WTC11 (cell line): ENCODE measurements at regions not wholly inside any gene's neighbourhood (a gene's known extent, or its start where the extent isn't known, plus 50 kb on each side); places are given as distances from the start of the nearest gene placed in this dataset.

Experiments
- ATAC-seq: fragments of 200-7000 bp; cut with Tn5 transposase; 2 replicates; pipeline ENCODE4 v1.10.0; 2021; ENCODE audit warnings: mild to moderate bottlenecking, moderate library complexity
- CTCF ChIA-PET: fragments of 300-600 bp; sonication (Branson Sonifier 250); formaldehyde crosslinking; loops from one replicate; lab custom pipeline; 2021; ENCODE audit warnings: antibody characterized with exemption; lab: Charles Lee
- POLR2A ChIA-PET: fragments of 350-600 bp; sonication (Branson Sonifier 250); formaldehyde crosslinking; loops from one replicate; lab custom pipeline; 2021; ENCODE audit warnings: antibody characterized with exemption; lab: Charles Lee
- DNase-seq: peaks from one replicate; pipeline ENCODE4 v3.0.0; 2021; ENCODE audit warnings: low spot score
- H3K27ac Mint-ChIP-seq: 2 replicates; pipeline ENCODE4 v1.8.0; 2021; ENCODE audit warnings: mixed read lengths
- H3K27me3 Mint-ChIP-seq: 2 replicates; pipeline ENCODE4 v1.8.0; 2021; ENCODE audit warnings: low read depth, mild to moderate bottlenecking, moderate library complexity, mixed read lengths
- H3K36me3 Mint-ChIP-seq: 2 replicates; pipeline ENCODE4 v1.8.0; 2021; ENCODE audit warnings: mixed read lengths
- H3K4me1 Mint-ChIP-seq: 2 replicates; pipeline ENCODE4 v1.8.0; 2022; ENCODE audit warnings: mixed read lengths
- H3K4me3 Mint-ChIP-seq: 2 replicates; pipeline ENCODE4 v1.8.0; 2021; ENCODE audit warnings: mild to moderate bottlenecking, moderate library complexity, mixed read lengths
- H3K9me3 Mint-ChIP-seq: 2 replicates; pipeline ENCODE4 v1.8.0; 2021; ENCODE audit warnings: mixed read lengths
- CBFB ChIP-seq: sonication (generic); formaldehyde crosslinking; IDR thresholded peaks from 2 replicates; pipeline ENCODE4 v1.8.1; 2022; ENCODE audit warnings: mild to moderate bottlenecking, low read depth, missing genetic modification reagents
- ELF4 ChIP-seq: sonication (generic); formaldehyde crosslinking; IDR thresholded peaks from 2 replicates; pipeline ENCODE4 v1.8.1; 2022; ENCODE audit warnings: low read depth, mild to moderate bottlenecking, moderate library complexity, missing genetic modification reagents
- EMX1 ChIP-seq: fragments of 250-450 bp; sonication (Bioruptor Pico); IDR thresholded peaks from 2 replicates; pipeline ENCODE4 v1.8.0; 2021; ENCODE audit warnings: mild to moderate bottlenecking
- ERG ChIP-seq: fragments of 250-450 bp; sonication (Bioruptor Pico); IDR thresholded peaks from 2 replicates; pipeline ENCODE4 v1.8.0; 2021; ENCODE audit warnings: mild to moderate bottlenecking
- GABPB1 ChIP-seq: sonication (generic); formaldehyde crosslinking; IDR thresholded peaks from 2 replicates; pipeline ENCODE4 v1.8.1; 2023; ENCODE audit warnings: mild to moderate bottlenecking, missing genetic modification reagents
- JAZF1 ChIP-seq: fragments of 250-450 bp; sonication (Bioruptor Pico); IDR thresholded peaks from 2 replicates; pipeline ENCODE4 v1.9.0; 2021; ENCODE audit warnings: moderate library complexity, mild to moderate bottlenecking, inconsistent platforms
- MLX ChIP-seq: sonication (generic); formaldehyde crosslinking; IDR thresholded peaks from 2 replicates; pipeline ENCODE4 v1.8.1; 2023; ENCODE audit warnings: mild to moderate bottlenecking, missing genetic modification reagents, moderate library complexity
- MXD4 ChIP-seq: fragments of 250-450 bp; sonication (Bioruptor Pico); IDR thresholded peaks from 2 replicates; pipeline ENCODE4 v1.8.0; 2021; ENCODE audit warnings: mild to moderate bottlenecking, moderate library complexity, borderline replicate concordance
- NR3C1 ChIP-seq: sonication (generic); formaldehyde crosslinking; conservative IDR thresholded peaks from 2 replicates; pipeline ENCODE4 v1.8.1; 2023; ENCODE audit warnings: low read depth, mild to moderate bottlenecking, missing genetic modification reagents
- SOX15 ChIP-seq: fragments of 250-450 bp; sonication (Bioruptor Pico); IDR thresholded peaks from 2 replicates; pipeline ENCODE4 v1.9.0; 2021; ENCODE audit warnings: mild to moderate bottlenecking
- TCF7 ChIP-seq: sonication (generic); formaldehyde crosslinking; IDR thresholded peaks from 2 replicates; pipeline ENCODE4 v1.8.0; 2022; ENCODE audit warnings: mild to moderate bottlenecking, low read depth, missing genetic modification reagents, moderate library complexity
- USF2 ChIP-seq: sonication (generic); formaldehyde crosslinking; IDR thresholded peaks from 2 replicates; pipeline ENCODE4 v1.8.1; 2023; ENCODE audit warnings: mild to moderate bottlenecking, missing genetic modification reagents, moderate library complexity
- ZBTB43 ChIP-seq: sonication (generic); formaldehyde crosslinking; IDR thresholded peaks from 2 replicates; pipeline ENCODE4 v1.8.1; 2023; ENCODE audit warnings: mild to moderate bottlenecking, missing genetic modification reagents
- ZMAT4 ChIP-seq: fragments of 250-450 bp; sonication (Bioruptor Pico); IDR thresholded peaks from 2 replicates; pipeline ENCODE4 v1.9.0; 2021; ENCODE audit warnings: mild to moderate bottlenecking
- TF ChIP-seq, protein P1 (sequence below): sonication (generic); formaldehyde crosslinking; IDR thresholded peaks from 2 replicates; pipeline ENCODE4 v1.8.0; 2022; ENCODE audit warnings: mild to moderate bottlenecking, missing genetic modification reagents
- TF ChIP-seq, protein P2 (sequence below): sonication (generic); formaldehyde crosslinking; IDR thresholded peaks from 2 replicates; pipeline ENCODE4 v1.8.0; 2022; ENCODE audit warnings: mild to moderate bottlenecking, missing genetic modification reagents
- TF ChIP-seq, protein P3 (sequence below): sonication (generic); formaldehyde crosslinking; IDR thresholded peaks from 2 replicates; pipeline ENCODE4 v1.8.1; 2023; ENCODE audit warnings: mild to moderate bottlenecking, missing genetic modification reagents, borderline replicate concordance
- TF ChIP-seq, protein P4 (sequence below): sonication (generic); formaldehyde crosslinking; IDR thresholded peaks from 2 replicates; pipeline ENCODE4 v1.8.0; 2023; ENCODE audit warnings: missing genetic modification reagents
- TF ChIP-seq, protein P5 (sequence below): fragments of 250-450 bp; sonication (Bioruptor Pico); IDR thresholded peaks from 2 replicates; pipeline ENCODE4 v1.9.0; 2021; ENCODE audit warnings: mild to moderate bottlenecking

GRCh38 chr10:36494371-36494770 lies 631.0 kb upstream of the ANKRD30A start:
- Mint-ChIP-seq H3K27ac (no peak overlapping the region), H3K36me3 (no peaks in the 10 kb centered on the region)
- ATAC-seq = no peak
- TF ChIP-seq ZBTB43 (no peak), EMX1 (CRISPR knock-in tag) (no peak), MLX (CRISPR knock-in tag) (no peak), MXD4 (CRISPR knock-in tag) (no peak), ERG (CRISPR knock-in tag) (no peak), USF2 (CRISPR knock-in tag) (no peak), ELF4 (CRISPR knock-in tag) (no peak)
- TF ChIP-seq, protein P1, sequence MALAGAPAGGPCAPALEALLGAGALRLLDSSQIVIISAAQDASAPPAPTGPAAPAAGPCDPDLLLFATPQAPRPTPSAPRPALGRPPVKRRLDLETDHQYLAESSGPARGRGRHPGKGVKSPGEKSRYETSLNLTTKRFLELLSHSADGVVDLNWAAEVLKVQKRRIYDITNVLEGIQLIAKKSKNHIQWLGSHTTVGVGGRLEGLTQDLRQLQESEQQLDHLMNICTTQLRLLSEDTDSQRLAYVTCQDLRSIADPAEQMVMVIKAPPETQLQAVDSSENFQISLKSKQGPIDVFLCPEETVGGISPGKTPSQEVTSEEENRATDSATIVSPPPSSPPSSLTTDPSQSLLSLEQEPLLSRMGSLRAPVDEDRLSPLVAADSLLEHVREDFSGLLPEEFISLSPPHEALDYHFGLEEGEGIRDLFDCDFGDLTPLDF (CRISPR knock-in tag) = no peak
- TF ChIP-seq, protein P2, sequence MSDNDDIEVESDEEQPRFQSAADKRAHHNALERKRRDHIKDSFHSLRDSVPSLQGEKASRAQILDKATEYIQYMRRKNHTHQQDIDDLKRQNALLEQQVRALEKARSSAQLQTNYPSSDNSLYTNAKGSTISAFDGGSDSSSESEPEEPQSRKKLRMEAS (CRISPR knock-in tag) = no peak
- TF ChIP-seq, protein P3, sequence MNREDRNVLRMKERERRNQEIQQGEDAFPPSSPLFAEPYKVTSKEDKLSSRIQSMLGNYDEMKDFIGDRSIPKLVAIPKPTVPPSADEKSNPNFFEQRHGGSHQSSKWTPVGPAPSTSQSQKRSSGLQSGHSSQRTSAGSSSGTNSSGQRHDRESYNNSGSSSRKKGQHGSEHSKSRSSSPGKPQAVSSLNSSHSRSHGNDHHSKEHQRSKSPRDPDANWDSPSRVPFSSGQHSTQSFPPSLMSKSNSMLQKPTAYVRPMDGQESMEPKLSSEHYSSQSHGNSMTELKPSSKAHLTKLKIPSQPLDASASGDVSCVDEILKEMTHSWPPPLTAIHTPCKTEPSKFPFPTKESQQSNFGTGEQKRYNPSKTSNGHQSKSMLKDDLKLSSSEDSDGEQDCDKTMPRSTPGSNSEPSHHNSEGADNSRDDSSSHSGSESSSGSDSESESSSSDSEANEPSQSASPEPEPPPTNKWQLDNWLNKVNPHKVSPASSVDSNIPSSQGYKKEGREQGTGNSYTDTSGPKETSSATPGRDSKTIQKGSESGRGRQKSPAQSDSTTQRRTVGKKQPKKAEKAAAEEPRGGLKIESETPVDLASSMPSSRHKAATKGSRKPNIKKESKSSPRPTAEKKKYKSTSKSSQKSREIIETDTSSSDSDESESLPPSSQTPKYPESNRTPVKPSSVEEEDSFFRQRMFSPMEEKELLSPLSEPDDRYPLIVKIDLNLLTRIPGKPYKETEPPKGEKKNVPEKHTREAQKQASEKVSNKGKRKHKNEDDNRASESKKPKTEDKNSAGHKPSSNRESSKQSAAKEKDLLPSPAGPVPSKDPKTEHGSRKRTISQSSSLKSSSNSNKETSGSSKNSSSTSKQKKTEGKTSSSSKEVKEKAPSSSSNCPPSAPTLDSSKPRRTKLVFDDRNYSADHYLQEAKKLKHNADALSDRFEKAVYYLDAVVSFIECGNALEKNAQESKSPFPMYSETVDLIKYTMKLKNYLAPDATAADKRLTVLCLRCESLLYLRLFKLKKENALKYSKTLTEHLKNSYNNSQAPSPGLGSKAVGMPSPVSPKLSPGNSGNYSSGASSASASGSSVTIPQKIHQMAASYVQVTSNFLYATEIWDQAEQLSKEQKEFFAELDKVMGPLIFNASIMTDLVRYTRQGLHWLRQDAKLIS = no peak
- TF ChIP-seq, all 79 proteins: peak for 0
- DNase-seq = no peak
- ChIA-PET POLR2A (no interaction called here), CTCF (no interaction called here)
- no peaks in the 10 kb centered on the region for H3K9me3 Mint-ChIP-seq
- peaks cover 10% of the 10 kb centered on the region for H3K4me1 Mint-ChIP-seq
- no peak overlapping the region for H3K4me3 Mint-ChIP-seq
- no peaks in the 10 kb centered on the region for H3K27me3 Mint-ChIP-seq

DNA sequence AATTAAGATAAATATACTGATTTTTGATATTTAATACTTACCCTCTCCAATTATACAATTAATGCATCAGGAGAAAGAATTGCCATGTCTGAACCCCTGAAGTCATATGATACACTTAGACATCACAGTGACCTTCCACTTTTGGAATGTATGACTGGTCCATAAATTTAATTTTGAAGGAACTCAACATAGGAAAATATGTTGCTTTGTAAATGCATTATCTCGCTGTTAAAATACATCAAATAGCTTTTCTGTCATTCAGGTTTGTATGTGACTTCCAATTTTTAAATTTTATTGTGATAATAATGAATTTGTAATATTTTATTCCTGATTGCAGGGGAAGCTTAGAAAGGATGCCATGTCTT lies 631.9 kb upstream of the ANKRD30A start:
- ChIA-PET POLR2A (no interaction called here), CTCF (no interaction called here)
- DNase-seq = no peak
- peaks cover 10% of the 10 kb centered on the region for H3K4me1 Mint-ChIP-seq
- H3K36me3 Mint-ChIP-seq = no peaks in the 10 kb centered on the region
- H3K9me3 Mint-ChIP-seq = no peaks in the 10 kb centered on the region
- no peak overlapping the region for H3K27ac Mint-ChIP-seq
- no peaks in the 10 kb centered on the region for H3K27me3 Mint-ChIP-seq
- H3K4me3 Mint-ChIP-seq = no peak overlapping the region
- no peak for ATAC-seq
- no peak for TF ChIP-seq CBFB
- no peak for TF ChIP-seq ZMAT4 (CRISPR knock-in tag)
- TF ChIP-seq, protein P4, sequence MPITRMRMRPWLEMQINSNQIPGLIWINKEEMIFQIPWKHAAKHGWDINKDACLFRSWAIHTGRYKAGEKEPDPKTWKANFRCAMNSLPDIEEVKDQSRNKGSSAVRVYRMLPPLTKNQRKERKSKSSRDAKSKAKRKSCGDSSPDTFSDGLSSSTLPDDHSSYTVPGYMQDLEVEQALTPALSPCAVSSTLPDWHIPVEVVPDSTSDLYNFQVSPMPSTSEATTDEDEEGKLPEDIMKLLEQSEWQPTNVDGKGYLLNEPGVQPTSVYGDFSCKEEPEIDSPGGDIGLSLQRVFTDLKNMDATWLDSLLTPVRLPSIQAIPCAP (CRISPR knock-in tag) = no peak
- TF ChIP-seq, protein P2 (CRISPR knock-in tag) = no peak
- TF ChIP-seq SOX15 (CRISPR knock-in tag) = no peak
- no peak for TF ChIP-seq JAZF1 (CRISPR knock-in tag)
- no peak for TF ChIP-seq GABPB1
- TF ChIP-seq, protein P5, sequence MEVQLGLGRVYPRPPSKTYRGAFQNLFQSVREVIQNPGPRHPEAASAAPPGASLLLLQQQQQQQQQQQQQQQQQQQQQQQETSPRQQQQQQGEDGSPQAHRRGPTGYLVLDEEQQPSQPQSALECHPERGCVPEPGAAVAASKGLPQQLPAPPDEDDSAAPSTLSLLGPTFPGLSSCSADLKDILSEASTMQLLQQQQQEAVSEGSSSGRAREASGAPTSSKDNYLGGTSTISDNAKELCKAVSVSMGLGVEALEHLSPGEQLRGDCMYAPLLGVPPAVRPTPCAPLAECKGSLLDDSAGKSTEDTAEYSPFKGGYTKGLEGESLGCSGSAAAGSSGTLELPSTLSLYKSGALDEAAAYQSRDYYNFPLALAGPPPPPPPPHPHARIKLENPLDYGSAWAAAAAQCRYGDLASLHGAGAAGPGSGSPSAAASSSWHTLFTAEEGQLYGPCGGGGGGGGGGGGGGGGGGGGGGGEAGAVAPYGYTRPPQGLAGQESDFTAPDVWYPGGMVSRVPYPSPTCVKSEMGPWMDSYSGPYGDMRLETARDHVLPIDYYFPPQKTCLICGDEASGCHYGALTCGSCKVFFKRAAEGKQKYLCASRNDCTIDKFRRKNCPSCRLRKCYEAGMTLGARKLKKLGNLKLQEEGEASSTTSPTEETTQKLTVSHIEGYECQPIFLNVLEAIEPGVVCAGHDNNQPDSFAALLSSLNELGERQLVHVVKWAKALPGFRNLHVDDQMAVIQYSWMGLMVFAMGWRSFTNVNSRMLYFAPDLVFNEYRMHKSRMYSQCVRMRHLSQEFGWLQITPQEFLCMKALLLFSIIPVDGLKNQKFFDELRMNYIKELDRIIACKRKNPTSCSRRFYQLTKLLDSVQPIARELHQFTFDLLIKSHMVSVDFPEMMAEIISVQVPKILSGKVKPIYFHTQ (CRISPR knock-in tag) = no peak
- TF ChIP-seq NR3C1 = no peak
- no peak for TF ChIP-seq TCF7 (CRISPR knock-in tag)
